GM23248 (cell line): ENCODE measurements at regions not wholly inside any gene's neighbourhood (a gene's known extent, or its start where the extent isn't known, plus 50 kb on each side); places are given as distances from the start of the nearest gene placed in this dataset.

Experiments used
- EZH2 ChIP-seq: fragments of 200-600 bp; sonication (generic); IDR thresholded peaks from 2 replicates; pipeline ENCODE4 v1.6.1; 2018; ENCODE audit warnings: antibody characterized with exemption, mild to moderate bottlenecking; ENCODE audit not compliant: insufficient read depth, poor library complexity, severe bottlenecking
- EZH2phosphoT487 ChIP-seq: fragments of 200-600 bp; sonication (generic); IDR thresholded peaks from 2 replicates; pipeline ENCODE4 v1.6.1; 2018; ENCODE audit warnings: antibody characterized with exemption, moderate library complexity, mild to moderate bottlenecking, low read depth; ENCODE audit not compliant: insufficient read depth

DNA sequence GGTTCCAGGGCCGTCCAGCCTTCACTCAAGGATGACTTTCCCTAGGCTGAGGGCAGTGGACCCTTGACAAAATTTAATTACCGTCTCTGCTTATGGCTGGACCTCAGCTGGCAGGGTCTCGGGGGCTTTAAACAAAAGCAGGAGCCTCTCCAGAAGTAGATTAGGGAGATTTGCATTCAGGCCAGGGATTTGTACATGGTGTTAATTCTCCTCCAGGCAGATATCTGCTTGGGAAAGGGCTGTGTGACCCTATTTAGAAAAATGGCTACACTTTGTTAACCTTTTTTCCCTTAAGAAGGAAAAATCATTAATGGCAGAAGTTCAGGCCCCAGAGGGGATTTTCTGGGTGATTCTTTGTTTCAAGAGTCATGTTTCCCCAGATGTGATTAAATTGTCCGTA is 329.1 kb upstream of the C2CD4B start:
- TF ChIP-seq EZH2 (no peak), EZH2phosphoT487 (no peak)
